Spleen (tissue), 11 donors: ENCODE measurements at regions not wholly inside any gene's neighbourhood (a gene's known extent, or its start where the extent isn't known, plus 50 kb on each side); places are given as distances from the start of the nearest gene placed in this dataset.

Experiments used
- DNase-seq: peaks from one replicate; pipeline ENCODE4 v3.0.0-alpha.2; 2020
- H3K27ac ChIP-seq, 8 donors: fragments of 200-600 bp; sonication (generic) in 7 of 8; 1 replicate in 4 of 8; 2 replicates in 4 of 8; pipeline versions ENCODE4 v1.5.0 to v1.8.0; 2016 to 2021; ENCODE audit warnings: inconsistent platforms in 4 of 8, mild to moderate bottlenecking in 4 of 8, moderate library complexity in 1 of 8
- H3K27me3 ChIP-seq, 7 donors: fragments of 200-600 bp; sonication (generic) in 6 of 7; replicated peaks in 1 of 7; 1 replicate in 4 of 7; 2 replicates in 3 of 7; pipeline versions ENCODE4 v1.5.0 to v1.8.0; 2016 to 2021; ENCODE audit warnings: inconsistent platforms in 3 of 7, mild to moderate bottlenecking in 1 of 7
- H3K36me3 ChIP-seq, 6 donors: fragments of 200-600 bp; sonication (generic) in 5 of 6; 1 replicate in 4 of 6; 2 replicates in 2 of 6; pipeline versions ENCODE4 v1.5.0 to v1.8.0; 2016 to 2021; ENCODE audit warnings: inconsistent platforms in 2 of 6
- H3K4me1 ChIP-seq, 6 donors: fragments of 200-600 bp; sonication (generic) in 5 of 6; 1 replicate in 3 of 6; 2 replicates in 3 of 6; pipeline versions ENCODE4 v1.5.0 to v1.8.0; 2016 to 2021; ENCODE audit warnings: inconsistent platforms in 3 of 6
- H3K4me3 ChIP-seq, 8 donors: fragments of 200-600 bp; sonication (generic) in 7 of 8; 1 replicate in 4 of 8; 2 replicates in 4 of 8; pipeline versions ENCODE4 v1.5.0 to v1.8.0; 2016 to 2021; ENCODE audit warnings: inconsistent platforms in 4 of 8, mild to moderate bottlenecking in 4 of 8, moderate library complexity in 2 of 8
- H3K9me3 ChIP-seq, 8 donors: fragments of 200-600 bp; sonication (generic) in 7 of 8; 1 replicate in 4 of 8; 2 replicates in 4 of 8; pipeline versions ENCODE4 v1.5.0 to v1.8.0; 2016 to 2021; ENCODE audit warnings: inconsistent platforms in 4 of 8
- POLR2A ChIP-seq, 3 donors: fragments of 450-650 bp; IDR thresholded peaks; one replicate each; pipeline ENCODE4 v1.5.1; 2017; ENCODE audit warnings: antibody characterized with exemption in 3 of 3, mild to moderate bottlenecking in 1 of 3
- POLR2AphosphoS5 ChIP-seq, 3 donors: sonication (generic); formaldehyde crosslinking; IDR thresholded peaks; one replicate each; pipeline ENCODE4 v1.5.1; 2017; ENCODE audit warnings: antibody characterized with exemption in 3 of 3
- WGBS, 5 donors: extraction: QIAGEN DNeasy Blood & Tissue Kit in 3 of 5; methylation state at CpG; one replicate each; pipeline versions ENCODE4 v1.1.5 to v1.1.7; 2013 to 2018; 5-methylcytosine and 5-hydroxymethylcytosine counted together
- intact Hi-C: fragments of 100-400 bp; cut with DNase I; formaldehyde crosslinking; loops from one replicate; pipeline ENCODE4 v1.15.0; 2023; ENCODE audit warnings: low total_unique reads
- TF ChIP-seq, protein P1 (sequence below), 11 experiments: fragments of 200-600 bp in 7 of 11; fragments of 450-650 bp in 4 of 11; sonication (generic) in 4 of 11; IDR thresholded peaks in 8 of 11; conservative IDR thresholded peaks in 3 of 11; 1 replicate in 7 of 11; 2 replicates in 4 of 11; pipeline versions ENCODE4 v1.4.0 to v1.8.0; 2016 to 2021; ENCODE audit warnings: antibody characterized with exemption in 11 of 11, inconsistent platforms in 4 of 11, mild to moderate bottlenecking in 1 of 11
- donor health status: healthy with polysubstance abuse.
- donor health status: DM: no; HTN: no; CAD: no; lungs with moderate emphysema.
- donor health status: DM: no; HTN: no; CAD: no.
- donor health status: Bipolar disorder and iron deficiency.
- donor health status: healthy.
- donor health status: DM: no; HTN: no; CAD: no.
- donor health status: DM: yes; HTN: yes; CAD: no.

DNA sequence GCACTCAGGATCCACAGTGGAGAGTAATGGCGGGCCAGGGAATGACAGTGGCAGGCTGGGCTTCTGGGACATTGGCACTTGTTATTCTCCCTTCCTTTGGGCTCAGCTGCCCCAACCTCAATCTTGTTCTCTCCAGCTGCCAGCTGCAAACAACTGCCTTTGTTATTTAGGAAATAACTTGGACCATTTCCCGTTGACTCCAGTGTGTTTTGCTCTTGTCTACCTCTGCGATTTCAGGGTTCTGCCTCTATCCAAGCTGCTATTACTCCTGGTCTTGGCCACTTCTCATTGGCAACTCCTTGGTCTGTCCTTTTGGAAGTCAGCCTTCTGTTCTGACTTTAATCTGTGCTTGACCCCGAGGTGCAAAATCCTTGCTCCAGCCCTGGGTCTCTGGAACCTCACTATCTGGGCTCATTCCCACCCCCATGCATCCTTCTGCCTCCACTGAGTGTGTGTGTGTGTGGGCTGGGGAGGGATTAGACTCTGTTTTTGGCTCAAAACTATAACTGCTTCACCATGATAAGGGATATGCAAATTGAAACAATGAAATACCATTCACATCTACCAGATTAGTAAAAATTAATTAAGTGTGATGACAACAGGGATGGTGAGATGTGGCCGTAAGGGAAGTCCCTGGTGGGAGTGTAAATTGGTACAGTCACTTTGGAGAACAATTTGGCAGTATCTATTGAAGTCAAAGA is 134.1 kb upstream of the CXCR4 start:
- intact Hi-C loops = no loop called here
- H3K4me1 ChIP-seq = peaks cover 0 to 54% (median 31%) of the 10 kb centered on the region in 6 donors
- WGBS, 5 donors = 80 to 89% (median 85%) methylated on average over 5 of the region's 5 CpGs
- no peaks in the 10 kb centered on the region for H3K9me3 ChIP-seq
- H3K27me3 ChIP-seq = no peaks in the 10 kb centered on the region
- H3K4me3 ChIP-seq = no peak overlapping the region
- no peaks in the 10 kb centered on the region for H3K36me3 ChIP-seq
- H3K27ac ChIP-seq = peak overlapping the region in 1 of 8 donors; percentile 14
- DNase-seq = no peak
- TF ChIP-seq POLR2A (IDR thresholded peaks at IDR 0.05) (no peak), POLR2AphosphoS5 (IDR thresholded peaks at IDR 0.05) (no peak)

DNA sequence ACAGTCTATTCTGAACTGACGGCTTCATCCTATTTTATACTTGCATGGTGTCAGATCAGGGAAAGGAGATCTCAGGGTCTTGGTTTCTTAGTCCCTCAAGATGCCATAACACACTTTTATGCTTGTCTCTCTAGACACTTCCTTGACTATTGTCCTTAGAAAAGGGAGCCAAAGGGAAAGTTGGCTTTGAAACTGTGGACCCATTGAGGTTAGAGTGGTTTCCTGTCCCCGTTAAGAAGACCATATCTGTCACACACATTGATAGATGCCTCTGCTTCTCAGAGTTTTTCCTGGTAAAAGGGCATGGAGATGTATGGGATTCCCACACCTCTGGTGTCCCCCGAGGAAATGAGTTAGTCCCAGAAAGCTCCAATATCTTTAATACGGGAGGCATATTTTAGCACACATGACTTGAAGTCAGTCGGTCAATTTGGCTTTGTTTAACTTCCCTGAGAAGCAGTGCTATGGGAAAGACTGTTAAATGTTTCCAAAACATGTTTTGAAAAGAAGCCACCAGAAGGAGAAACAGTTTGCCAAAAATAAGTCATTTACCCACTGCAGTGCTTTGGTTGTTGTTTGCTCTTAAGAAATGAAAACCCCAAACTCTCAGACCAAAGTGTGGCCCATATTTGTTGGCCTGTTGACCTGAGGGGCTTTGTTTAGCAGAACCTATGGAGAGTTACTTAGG is 133.4 kb upstream of the CXCR4 start:
- 46 to 64% (median 54%) methylated on average over 5 of the region's 5 CpGs for WGBS, 5 donors
- no peak for DNase-seq
- Histone ChIP-seq H3K36me3 (no peaks in the 10 kb centered on the region), H3K27me3 (no peaks in the 10 kb centered on the region), H3K4me1 (peaks cover 0 to 55% (median 32%) of the 10 kb centered on the region in 6 donors), H3K27ac (peak overlapping the region in 1 of 8 donors; percentile 14), H3K9me3 (no peaks in the 10 kb centered on the region), H3K4me3 (no peak overlapping the region)
- intact Hi-C loops = no loop called here
- no peak for TF ChIP-seq POLR2AphosphoS5 (IDR thresholded peaks at IDR 0.05)
- TF ChIP-seq, protein P1, sequence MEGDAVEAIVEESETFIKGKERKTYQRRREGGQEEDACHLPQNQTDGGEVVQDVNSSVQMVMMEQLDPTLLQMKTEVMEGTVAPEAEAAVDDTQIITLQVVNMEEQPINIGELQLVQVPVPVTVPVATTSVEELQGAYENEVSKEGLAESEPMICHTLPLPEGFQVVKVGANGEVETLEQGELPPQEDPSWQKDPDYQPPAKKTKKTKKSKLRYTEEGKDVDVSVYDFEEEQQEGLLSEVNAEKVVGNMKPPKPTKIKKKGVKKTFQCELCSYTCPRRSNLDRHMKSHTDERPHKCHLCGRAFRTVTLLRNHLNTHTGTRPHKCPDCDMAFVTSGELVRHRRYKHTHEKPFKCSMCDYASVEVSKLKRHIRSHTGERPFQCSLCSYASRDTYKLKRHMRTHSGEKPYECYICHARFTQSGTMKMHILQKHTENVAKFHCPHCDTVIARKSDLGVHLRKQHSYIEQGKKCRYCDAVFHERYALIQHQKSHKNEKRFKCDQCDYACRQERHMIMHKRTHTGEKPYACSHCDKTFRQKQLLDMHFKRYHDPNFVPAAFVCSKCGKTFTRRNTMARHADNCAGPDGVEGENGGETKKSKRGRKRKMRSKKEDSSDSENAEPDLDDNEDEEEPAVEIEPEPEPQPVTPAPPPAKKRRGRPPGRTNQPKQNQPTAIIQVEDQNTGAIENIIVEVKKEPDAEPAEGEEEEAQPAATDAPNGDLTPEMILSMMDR (IDR thresholded peaks at IDR 0.05 in 8 of 11, conservative IDR thresholded peaks at IDR 0.05 in 3 of 11) = no peak
- no peak for TF ChIP-seq POLR2A (IDR thresholded peaks at IDR 0.05)

DNA sequence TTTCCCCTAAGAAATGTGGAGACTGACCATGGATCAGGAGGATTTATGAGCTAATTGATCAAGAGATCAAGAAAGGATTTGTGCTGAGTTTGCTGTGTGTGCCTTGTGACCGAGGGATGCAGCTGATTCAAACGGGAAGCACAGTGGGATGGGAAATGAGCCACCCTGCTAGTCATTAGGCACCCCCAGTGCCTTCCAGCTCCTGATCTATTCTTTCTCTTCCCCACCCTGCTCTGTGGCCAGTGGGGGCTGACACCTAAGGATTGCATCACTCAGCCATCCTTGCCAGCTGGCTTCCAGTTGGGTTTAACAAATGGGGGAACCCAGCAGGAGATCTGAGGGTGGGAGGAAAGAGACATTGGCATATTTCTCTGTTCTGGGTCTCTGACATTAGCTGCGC is 132.2 kb upstream of the CXCR4 start:
- TF ChIP-seq POLR2A (IDR thresholded peaks at IDR 0.05) (no peak), POLR2AphosphoS5 (IDR thresholded peaks at IDR 0.05) (no peak)
- DNase-seq = no peak
- 45 to 91% (median 67%) methylated on average over 3 of the region's 3 CpGs for WGBS, 5 donors
- Histone ChIP-seq H3K4me1 (peaks cover 0 to 55% (median 30%) of the 10 kb centered on the region in 6 donors), H3K9me3 (no peaks in the 10 kb centered on the region), H3K27me3 (no peaks in the 10 kb centered on the region), H3K36me3 (no peaks in the 10 kb centered on the region), H3K27ac (no peak overlapping the region), H3K4me3 (no peak overlapping the region)
- intact Hi-C loops = no loop called here

DNA sequence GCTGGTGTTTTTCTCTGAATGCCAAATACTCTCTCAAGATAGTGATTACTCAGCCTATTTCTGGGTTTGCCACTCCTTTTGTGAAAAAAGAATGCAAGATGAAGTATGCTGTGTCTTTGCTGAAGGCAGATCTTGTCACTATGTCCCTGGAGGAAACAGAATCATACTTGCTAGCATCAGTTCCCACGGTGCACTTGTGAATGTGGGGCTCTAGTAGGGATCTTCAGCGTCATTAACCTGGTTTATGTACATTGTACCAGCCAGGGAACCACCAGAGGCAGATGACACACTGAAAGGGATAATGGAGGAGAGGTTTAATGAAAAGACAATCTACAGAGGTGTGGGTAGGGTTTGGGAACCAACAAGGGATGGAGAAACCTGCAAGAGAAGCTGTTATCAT is 131.0 kb upstream of the CXCR4 start:
- Histone ChIP-seq H3K27me3 (no peaks in the 10 kb centered on the region), H3K36me3 (no peaks in the 10 kb centered on the region), H3K4me1 (peaks cover 0 to 51% (median 19%) of the 10 kb centered on the region in 6 donors), H3K4me3 (no peak overlapping the region), H3K27ac (no peak overlapping the region), H3K9me3 (no peaks in the 10 kb centered on the region)
- intact Hi-C loops = no loop called here
- WGBS, 5 donors = 82 to 98% (median 91%) methylated on average over 2 of the region's 2 CpGs
- DNase-seq = no peak
- TF ChIP-seq, protein P1 (IDR thresholded peaks at IDR 0.05 in 8 of 11, conservative IDR thresholded peaks at IDR 0.05 in 3 of 11) = no peak
- TF ChIP-seq POLR2A (IDR thresholded peaks at IDR 0.05) (no peak), POLR2AphosphoS5 (IDR thresholded peaks at IDR 0.05) (no peak)

DNA sequence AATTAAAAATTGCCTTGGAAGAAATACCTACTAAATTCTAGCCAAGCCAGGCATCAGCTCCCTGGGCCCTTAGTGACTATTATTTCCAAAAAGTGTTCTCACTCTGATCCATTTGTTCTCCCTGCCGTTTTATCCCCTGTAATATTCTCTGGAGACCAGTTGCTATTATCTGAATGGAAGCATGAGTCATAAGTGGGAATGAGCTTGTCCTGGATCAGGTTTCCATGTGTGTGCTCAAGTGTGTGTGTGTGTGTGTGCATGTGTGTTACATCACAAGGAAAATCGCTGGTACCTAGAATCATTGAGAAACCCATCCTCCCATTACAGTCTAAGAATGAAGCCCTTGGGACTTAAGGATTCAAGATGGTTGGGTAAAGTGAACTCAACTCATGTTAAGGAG is 130.3 kb upstream of the CXCR4 start:
- intact Hi-C loops = no loop called here
- H3K4me3 ChIP-seq = no peak overlapping the region
- H3K9me3 ChIP-seq = no peaks in the 10 kb centered on the region
- H3K4me1 ChIP-seq = peaks cover 0 to 51% (median 12%) of the 10 kb centered on the region in 6 donors
- H3K27ac ChIP-seq = no peak overlapping the region
- no peak for TF ChIP-seq POLR2AphosphoS5 (IDR thresholded peaks at IDR 0.05)
- no peak for TF ChIP-seq POLR2A (IDR thresholded peaks at IDR 0.05)
- TF ChIP-seq, protein P1 (IDR thresholded peaks at IDR 0.05 in 8 of 11, conservative IDR thresholded peaks at IDR 0.05 in 3 of 11) = no peak
- no peaks in the 10 kb centered on the region for H3K36me3 ChIP-seq
- 79 to 95% (median 81%) methylated on average over 2 of the region's 2 CpGs for WGBS, 5 donors
- no peak for DNase-seq
- H3K27me3 ChIP-seq = no peaks in the 10 kb centered on the region
